Loucy (cell line): ENCODE measurements at regions not wholly inside any gene's neighbourhood (a gene's known extent, or its start where the extent isn't known, plus 50 kb on each side); places are given as distances from the start of the nearest gene placed in this dataset.

ENCODE experiments used
- H2AFZ ChIP-seq: fragments of 200-600 bp; sonication (generic); 2 replicates; pipeline ENCODE4 v1.6.0; 2016; ENCODE audit warnings: antibody characterized with exemption, mild to moderate bottlenecking, low read length, moderate library complexity
- H3F3A ChIP-seq: fragments of 200-600 bp; 2 replicates; pipeline ENCODE4 v1.6.0; 2016; ENCODE audit warnings: antibody characterized with exemption, low read depth, mild to moderate bottlenecking
- H3K27me3 ChIP-seq: fragments of 200-600 bp; sonication (generic); 2 replicates; pipeline ENCODE4 v1.6.1; 2014; ENCODE audit warnings: low read length, mild to moderate bottlenecking; ENCODE audit not compliant: insufficient read depth, poor library complexity, severe bottlenecking
- H3K36me3 ChIP-seq: fragments of 200-600 bp; sonication (generic); 2 replicates; pipeline ENCODE4 v1.6.1; 2016; ENCODE audit warnings: low read length; ENCODE audit not compliant: insufficient read depth
- H3K4me1 ChIP-seq: fragments of 200-600 bp; sonication (generic); 2 replicates; pipeline ENCODE4 v1.5.1; 2014; ENCODE audit warnings: low read length, mild to moderate bottlenecking; ENCODE audit not compliant: insufficient read depth, poor library complexity, severe bottlenecking
- H3K4me2 ChIP-seq: fragments of 200-600 bp; sonication (generic); 2 replicates; pipeline ENCODE4 v1.6.0; 2014; ENCODE audit warnings: antibody characterized with exemption, low read length, low read depth, mild to moderate bottlenecking; ENCODE audit not compliant: poor library complexity, severe bottlenecking
- H3K4me3 ChIP-seq: fragments of 200-600 bp; sonication (generic); 2 replicates; pipeline ENCODE4 v1.5.1; 2014; ENCODE audit warnings: low read length, mild to moderate bottlenecking, mixed read lengths; ENCODE audit not compliant: poor library complexity, severe bottlenecking
- H3K79me2 ChIP-seq: fragments of 200-600 bp; sonication (generic); 2 replicates; pipeline ENCODE4 v1.6.1; 2014; ENCODE audit warnings: low read length; ENCODE audit not compliant: insufficient read depth
- H3K9ac ChIP-seq: fragments of 200-600 bp; sonication (generic); 2 replicates; pipeline ENCODE4 v1.6.0; 2014; ENCODE audit warnings: mild to moderate bottlenecking, low read depth, low read length, moderate library complexity; ENCODE audit not compliant: poor library complexity, severe bottlenecking
- H3K9me2 ChIP-seq: fragments of 200-600 bp; sonication (generic); replicated peaks from 2 replicates; pipeline ENCODE4 v1.6.1; 2016; ENCODE audit warnings: low read depth, low read length, mixed read lengths
- H3K9me3 ChIP-seq: fragments of 200-600 bp; sonication (generic); 2 replicates; pipeline ENCODE4 v1.6.1; 2014; ENCODE audit warnings: mild to moderate bottlenecking, antibody characterized with exemption, low read length, low read depth; ENCODE audit not compliant: insufficient read depth
- H4K20me1 ChIP-seq: fragments of 200-600 bp; sonication (generic); 2 replicates; pipeline ENCODE4 v1.6.0; 2014; ENCODE audit warnings: antibody characterized with exemption, low read length, mild to moderate bottlenecking; ENCODE audit not compliant: insufficient read depth, poor library complexity, severe bottlenecking
- CTCF ChIP-seq: fragments of 200-600 bp; sonication (generic); conservative IDR thresholded peaks from 2 replicates; pipeline ENCODE4 v1.5.1; 2014; ENCODE audit warnings: mild to moderate bottlenecking, antibody characterized with exemption, low read length
- EZH2phosphoT487 ChIP-seq: fragments of 200-600 bp; IDR thresholded peaks from 2 replicates; pipeline ENCODE4 v1.6.1; 2018; ENCODE audit warnings: antibody characterized with exemption, mild to moderate bottlenecking, moderate library complexity, borderline replicate concordance

- Histone ChIP-seq H3K4me1 (no peaks in the 10 kb centered on the region), H3K9ac (no peak overlapping the region), H3K4me2 (no peak overlapping the region), H3K27me3 (no peaks in the 10 kb centered on the region), H3K9me3 (no peaks in the 10 kb centered on the region; the same call in 1 of the 2 replicates), H3K4me3 (no peak overlapping the region), H3K79me2 (no peaks in the 10 kb centered on the region), H4K20me1 (no peaks in the 10 kb centered on the region), H3K36me3 (no peaks in the 10 kb centered on the region), H3F3A (no peaks in the 10 kb centered on the region), H3K9me2 (no peaks in the 10 kb centered on the region), H2AFZ (no peak overlapping the region)
- no peak for TF ChIP-seq EZH2phosphoT487
- TF ChIP-seq CTCF: no peak
These were observed 73.0 kb upstream of the FOXF1 start for GRCh38 chr16:86437348-86437747.

GRCh38 chr16:86442703-86443102 is 67.6 kb upstream of the FOXF1 start:
- no peaks in the 10 kb centered on the region for H3K9me2 ChIP-seq
- no peaks in the 10 kb centered on the region for H3K36me3 ChIP-seq
- no peak overlapping the region for H3K9ac ChIP-seq
- TF ChIP-seq EZH2phosphoT487 (no peak), CTCF (no peak)
- no peak overlapping the region for H2AFZ ChIP-seq
- no peaks in the 10 kb centered on the region for H3K9me3 ChIP-seq
- no peaks in the 10 kb centered on the region for H4K20me1 ChIP-seq
- no peaks in the 10 kb centered on the region for H3K4me1 ChIP-seq
- no peak overlapping the region for H3K4me3 ChIP-seq
- no peaks in the 10 kb centered on the region for H3K27me3 ChIP-seq
- no peaks in the 10 kb centered on the region for H3F3A ChIP-seq
- no peak overlapping the region for H3K4me2 ChIP-seq
- no peaks in the 10 kb centered on the region for H3K79me2 ChIP-seq

- Histone ChIP-seq H3K9ac (no peak overlapping the region), H3F3A (no peaks in the 10 kb centered on the region), H3K27me3 (no peaks in the 10 kb centered on the region), H3K36me3 (no peaks in the 10 kb centered on the region), H3K9me2 (no peaks in the 10 kb centered on the region), H3K4me3 (no peak overlapping the region), H3K9me3 (no peaks in the 10 kb centered on the region), H3K4me1 (no peaks in the 10 kb centered on the region), H3K4me2 (no peak overlapping the region), H2AFZ (no peak overlapping the region), H3K79me2 (no peaks in the 10 kb centered on the region), H4K20me1 (no peaks in the 10 kb centered on the region)
- TF ChIP-seq EZH2phosphoT487 (no peak), CTCF (no peak)
These were observed 66.7 kb upstream of the FOXF1 start for GRCh38 chr16:86443508-86444147.
